MM.1S (cell line): ENCODE measurements at regions not wholly inside any gene's neighbourhood (a gene's known extent, or its start where the extent isn't known, plus 50 kb on each side); places are given as distances from the start of the nearest gene placed in this dataset.

ENCODE experiments used
- EZH2 ChIP-seq: fragments of 300-600 bp; sonication (generic); optimal IDR thresholded peaks from 2 replicates; pipeline ENCODE3; 2017; ENCODE audit warnings: low read depth, mild to moderate bottlenecking, antibody characterized with exemption, low read length, mixed read lengths
- EZH2phosphoT487 ChIP-seq: fragments of 300-600 bp; sonication (generic); IDR thresholded peaks from 2 replicates; pipeline ENCODE4 v1.6.1; 2018; ENCODE audit warnings: antibody characterized with exemption, low read length
- TF ChIP-seq, protein P1 (sequence below): fragments of 300-600 bp; sonication (generic); IDR thresholded peaks from 2 replicates; pipeline ENCODE4 v1.5.1; 2016; ENCODE audit warnings: antibody characterized with exemption, low read length, mixed read lengths

GRCh38 chr14:71444030-71444822 lies 488.0 kb upstream of the RGS6 start:
- TF ChIP-seq EZH2phosphoT487 (no peak), EZH2 (no peak)
- TF ChIP-seq, protein P1, sequence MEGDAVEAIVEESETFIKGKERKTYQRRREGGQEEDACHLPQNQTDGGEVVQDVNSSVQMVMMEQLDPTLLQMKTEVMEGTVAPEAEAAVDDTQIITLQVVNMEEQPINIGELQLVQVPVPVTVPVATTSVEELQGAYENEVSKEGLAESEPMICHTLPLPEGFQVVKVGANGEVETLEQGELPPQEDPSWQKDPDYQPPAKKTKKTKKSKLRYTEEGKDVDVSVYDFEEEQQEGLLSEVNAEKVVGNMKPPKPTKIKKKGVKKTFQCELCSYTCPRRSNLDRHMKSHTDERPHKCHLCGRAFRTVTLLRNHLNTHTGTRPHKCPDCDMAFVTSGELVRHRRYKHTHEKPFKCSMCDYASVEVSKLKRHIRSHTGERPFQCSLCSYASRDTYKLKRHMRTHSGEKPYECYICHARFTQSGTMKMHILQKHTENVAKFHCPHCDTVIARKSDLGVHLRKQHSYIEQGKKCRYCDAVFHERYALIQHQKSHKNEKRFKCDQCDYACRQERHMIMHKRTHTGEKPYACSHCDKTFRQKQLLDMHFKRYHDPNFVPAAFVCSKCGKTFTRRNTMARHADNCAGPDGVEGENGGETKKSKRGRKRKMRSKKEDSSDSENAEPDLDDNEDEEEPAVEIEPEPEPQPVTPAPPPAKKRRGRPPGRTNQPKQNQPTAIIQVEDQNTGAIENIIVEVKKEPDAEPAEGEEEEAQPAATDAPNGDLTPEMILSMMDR: no peak
